ENCODE measurements at regions not wholly inside any gene's neighbourhood (a gene's known extent, or its start where the extent isn't known, plus 50 kb on each side); places are given as distances from the start of the nearest gene placed in this dataset.

DNA sequence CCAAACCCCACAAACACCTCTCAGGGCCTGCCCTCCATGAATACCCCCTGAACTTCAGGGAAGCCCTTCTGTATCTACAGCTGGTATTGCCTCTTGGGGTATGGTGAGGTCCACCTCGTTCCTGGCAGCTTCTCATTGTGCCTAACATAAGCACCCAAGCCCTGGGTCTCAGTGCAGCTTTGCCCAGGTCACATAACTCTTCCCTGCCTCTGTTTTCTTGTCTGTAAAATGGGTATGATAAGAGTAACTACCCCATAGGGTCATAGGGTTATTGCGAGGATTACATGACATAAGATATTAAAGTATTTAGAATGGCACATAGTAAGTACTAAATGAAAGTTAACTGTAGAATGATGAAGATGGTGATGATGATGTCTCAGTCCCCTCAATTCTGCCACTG is 190.0 kb upstream of the PWP1 start:
- H3K9me3 ChIP-seq: no peaks in the 10 kb centered on the region
- no peak for DNase-seq
- no peaks in the 10 kb centered on the region for H3K36me3 ChIP-seq (ENCODE audit: low read depth, missing control alignments)
- WGBS, 2 donors: 86 to 100% methylated on average over 2 of the region's 2 CpGs
- H3K27ac ChIP-seq: no peak overlapping the region
- no peaks in the 10 kb centered on the region for H3K27me3 ChIP-seq
- TF ChIP-seq, protein P1, sequence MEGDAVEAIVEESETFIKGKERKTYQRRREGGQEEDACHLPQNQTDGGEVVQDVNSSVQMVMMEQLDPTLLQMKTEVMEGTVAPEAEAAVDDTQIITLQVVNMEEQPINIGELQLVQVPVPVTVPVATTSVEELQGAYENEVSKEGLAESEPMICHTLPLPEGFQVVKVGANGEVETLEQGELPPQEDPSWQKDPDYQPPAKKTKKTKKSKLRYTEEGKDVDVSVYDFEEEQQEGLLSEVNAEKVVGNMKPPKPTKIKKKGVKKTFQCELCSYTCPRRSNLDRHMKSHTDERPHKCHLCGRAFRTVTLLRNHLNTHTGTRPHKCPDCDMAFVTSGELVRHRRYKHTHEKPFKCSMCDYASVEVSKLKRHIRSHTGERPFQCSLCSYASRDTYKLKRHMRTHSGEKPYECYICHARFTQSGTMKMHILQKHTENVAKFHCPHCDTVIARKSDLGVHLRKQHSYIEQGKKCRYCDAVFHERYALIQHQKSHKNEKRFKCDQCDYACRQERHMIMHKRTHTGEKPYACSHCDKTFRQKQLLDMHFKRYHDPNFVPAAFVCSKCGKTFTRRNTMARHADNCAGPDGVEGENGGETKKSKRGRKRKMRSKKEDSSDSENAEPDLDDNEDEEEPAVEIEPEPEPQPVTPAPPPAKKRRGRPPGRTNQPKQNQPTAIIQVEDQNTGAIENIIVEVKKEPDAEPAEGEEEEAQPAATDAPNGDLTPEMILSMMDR (IDR thresholded peaks at IDR 0.05): no peak
- no peak for TF ChIP-seq POLR2A (IDR thresholded peaks at IDR 0.05)
- intact Hi-C loops (cut with DNase I; ENCODE audit: low total_unique reads): no loop called here
- H3K4me1 ChIP-seq: peaks cover 4% of the 10 kb centered on the region
- H3K4me3 ChIP-seq: no peak overlapping the region

DNA sequence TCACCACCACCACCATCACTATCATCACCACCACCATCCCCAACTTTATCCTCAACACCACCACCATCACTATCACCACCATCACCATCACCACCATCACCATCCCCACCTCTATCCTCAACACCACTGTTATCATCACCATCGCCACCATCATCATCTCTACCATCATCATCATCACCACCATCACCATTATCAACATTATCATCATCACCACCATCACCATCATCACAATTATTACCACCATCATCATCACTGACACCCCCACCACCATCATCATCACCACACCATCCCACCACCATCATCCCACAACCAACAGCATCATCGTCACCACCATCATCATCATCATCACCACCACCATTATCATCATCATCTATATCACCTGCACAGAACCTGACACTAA is 188.4 kb upstream of the PWP1 start:
- 91 to 99% methylated on average over 2 of the region's 2 CpGs for WGBS, 2 donors

DNA sequence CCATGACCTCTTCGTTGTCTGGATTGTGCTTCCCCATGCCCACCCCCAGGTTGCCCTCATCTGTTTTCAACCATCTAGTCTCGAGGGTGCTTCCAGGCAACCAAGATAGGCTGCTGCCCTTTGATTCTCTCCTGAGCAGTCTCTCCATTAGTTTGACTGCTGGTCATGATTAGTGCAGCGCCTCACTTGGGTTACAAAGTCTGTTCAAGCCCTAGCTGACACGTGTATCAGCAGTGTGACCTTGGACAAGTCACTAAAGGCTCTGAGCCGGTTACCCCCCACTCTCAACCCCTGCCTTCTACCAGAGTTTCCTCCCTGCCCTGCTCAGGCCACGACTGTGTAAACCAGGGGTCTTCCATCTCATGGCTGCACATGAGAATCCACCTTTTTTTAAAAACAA is 185.3 kb upstream of the PWP1 start:
- no peak for DNase-seq
- 50 to 77% methylated on average over 5 to 6 of the region's 6 CpGs for WGBS, 2 donors
- Histone ChIP-seq H3K9me3 (no peaks in the 10 kb centered on the region), H3K4me3 (no peak overlapping the region), H3K27me3 (no peaks in the 10 kb centered on the region), H3K4me1 (no peaks in the 10 kb centered on the region), H3K27ac (no peak overlapping the region), H3K36me3 (ENCODE audit: low read depth, missing control alignments) (no peaks in the 10 kb centered on the region)
- no peak for TF ChIP-seq POLR2A (IDR thresholded peaks at IDR 0.05)
- TF ChIP-seq, protein P1 (IDR thresholded peaks at IDR 0.05): no peak
- intact Hi-C loops (cut with DNase I; ENCODE audit: low total_unique reads): no loop called here

More for the DNA sequence above, 188.4 kb upstream of the PWP1 start:
- Histone ChIP-seq H3K4me1 (peaks cover 4% of the 10 kb centered on the region), H3K9me3 (no peaks in the 10 kb centered on the region), H3K36me3 (ENCODE audit: low read depth, missing control alignments) (no peaks in the 10 kb centered on the region), H3K4me3 (no peak overlapping the region), H3K27me3 (no peaks in the 10 kb centered on the region), H3K27ac (no peak overlapping the region)
- no peak for DNase-seq
- intact Hi-C loops (cut with DNase I; ENCODE audit: low total_unique reads): no loop called here
- no peak for TF ChIP-seq POLR2A (IDR thresholded peaks at IDR 0.05)
- TF ChIP-seq, protein P1 (IDR thresholded peaks at IDR 0.05): no peak

DNA sequence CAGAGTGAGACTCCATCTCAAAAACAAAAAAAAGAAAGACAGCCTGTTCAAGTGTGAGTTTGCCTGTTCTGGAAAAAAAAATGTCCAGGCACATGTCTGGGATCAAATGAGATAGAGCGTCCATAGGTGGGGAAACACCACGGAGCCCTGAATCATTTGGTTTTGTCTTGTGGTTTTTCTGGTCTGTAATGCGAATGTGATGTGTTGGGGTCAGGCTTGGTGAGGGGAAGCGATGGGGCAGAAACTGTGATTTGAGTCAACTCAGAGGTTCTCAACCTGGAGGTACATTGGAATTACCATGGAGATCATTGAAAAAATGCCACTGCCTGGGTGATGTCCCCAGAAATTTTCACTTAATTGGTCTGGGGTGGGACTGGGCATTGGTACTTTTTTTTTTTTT is 183.9 kb upstream of the PWP1 start:
- no peak overlapping the region for H3K4me3 ChIP-seq
- TF ChIP-seq, protein P1 (IDR thresholded peaks at IDR 0.05): no peak
- TF ChIP-seq POLR2A (IDR thresholded peaks at IDR 0.05): no peak

DNA sequence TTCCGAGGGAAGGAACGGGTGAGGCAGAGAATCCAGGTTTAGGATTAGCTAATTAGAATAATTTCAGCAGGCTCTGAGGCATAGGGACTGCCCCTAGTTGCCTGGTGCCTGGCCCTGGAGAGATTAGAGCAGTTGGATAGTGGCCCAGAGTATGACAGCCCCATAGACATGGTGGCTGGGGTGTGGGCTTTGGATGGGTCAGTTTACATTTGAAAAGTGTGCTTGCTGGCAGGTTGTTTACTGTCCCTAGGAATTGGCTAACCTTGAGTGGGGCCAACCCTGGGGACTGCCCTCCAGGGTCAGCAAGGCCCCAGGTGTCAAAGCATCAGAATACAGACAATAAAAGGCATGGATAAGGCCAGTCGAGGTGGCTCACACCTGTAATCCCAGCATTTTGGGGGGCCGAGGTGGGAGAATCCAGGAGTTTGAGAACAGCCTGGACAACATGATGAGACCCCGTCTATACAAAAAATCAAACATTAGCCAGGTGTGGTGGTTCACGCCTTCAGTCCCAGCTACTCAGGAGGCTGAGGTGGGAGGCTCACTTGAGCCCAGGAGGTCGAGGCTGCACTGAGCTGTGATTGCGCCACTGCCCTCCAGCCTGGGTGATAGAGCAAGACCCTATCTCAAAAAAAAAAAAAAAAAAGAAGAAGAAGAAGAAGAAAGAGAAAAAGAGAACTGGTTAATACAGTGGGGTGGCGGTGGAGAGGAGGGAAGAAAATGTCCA is 182.3 kb upstream of the PWP1 start:
- Histone ChIP-seq H3K36me3 (ENCODE audit: low read depth, missing control alignments) (no peaks in the 10 kb centered on the region), H3K9me3 (no peaks in the 10 kb centered on the region), H3K27ac (no peak overlapping the region), H3K4me3 (no peak overlapping the region), H3K4me1 (no peaks in the 10 kb centered on the region), H3K27me3 (no peaks in the 10 kb centered on the region)
- WGBS, 2 donors: 83 to 87% methylated on average over 9 of the region's 9 CpGs
- DNase-seq: no peak
- intact Hi-C loops (cut with DNase I; ENCODE audit: low total_unique reads): no loop called here
- TF ChIP-seq, protein P1 (IDR thresholded peaks at IDR 0.05): no peak
- no peak for TF ChIP-seq POLR2A (IDR thresholded peaks at IDR 0.05)

More for the DNA sequence above, 183.9 kb upstream of the PWP1 start:
- Histone ChIP-seq H3K27ac (no peak overlapping the region), H3K4me1 (no peaks in the 10 kb centered on the region), H3K9me3 (no peaks in the 10 kb centered on the region), H3K36me3 (ENCODE audit: low read depth, missing control alignments) (no peaks in the 10 kb centered on the region), H3K27me3 (no peaks in the 10 kb centered on the region)
- WGBS, 2 donors: 87% methylated on average over 4 of the region's 4 CpGs
- no peak for DNase-seq
- intact Hi-C loops (cut with DNase I; ENCODE audit: low total_unique reads): no loop called here

Data from testis (tissue), 2 donors.